GM21723 (cell line): ENCODE measurements at regions not wholly inside any gene's neighbourhood (a gene's known extent, or its start where the extent isn't known, plus 50 kb on each side); places are given as distances from the start of the nearest gene placed in this dataset.

Source experiments
- ATAC-seq: cut with Tn5 transposase; IDR thresholded peaks from one replicate; pipeline ENCODE4 v1.9.1; 2021; ENCODE audit warnings: mild to moderate bottlenecking, moderate library complexity; ENCODE audit not compliant: unreplicated experiment

GRCh38 chr18:8536231-8536630 is 73.0 kb upstream of the RAB12 start:
- ATAC-seq: no peak

DNA sequence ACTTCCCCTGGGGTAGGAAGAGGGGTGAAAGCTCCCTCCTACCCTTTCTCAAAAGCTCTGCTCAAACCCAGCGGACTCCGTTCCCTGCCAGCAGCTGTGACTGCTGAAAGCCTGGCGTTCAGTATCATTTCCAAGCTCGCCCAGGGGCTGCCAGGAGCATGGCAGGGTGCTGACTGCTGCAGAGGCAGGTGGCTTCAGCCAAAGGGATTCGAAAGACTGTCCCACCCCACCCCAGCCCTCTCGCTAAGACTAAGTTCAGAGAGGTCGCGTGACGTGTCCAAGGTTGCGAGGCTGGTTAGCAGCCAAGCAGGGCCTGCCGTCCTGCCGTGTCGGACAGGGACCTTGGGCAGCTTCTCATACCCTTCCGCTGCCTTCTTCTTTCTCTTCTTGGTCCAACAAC is 72.3 kb upstream of the RAB12 start:
- no peak for ATAC-seq

DNA sequence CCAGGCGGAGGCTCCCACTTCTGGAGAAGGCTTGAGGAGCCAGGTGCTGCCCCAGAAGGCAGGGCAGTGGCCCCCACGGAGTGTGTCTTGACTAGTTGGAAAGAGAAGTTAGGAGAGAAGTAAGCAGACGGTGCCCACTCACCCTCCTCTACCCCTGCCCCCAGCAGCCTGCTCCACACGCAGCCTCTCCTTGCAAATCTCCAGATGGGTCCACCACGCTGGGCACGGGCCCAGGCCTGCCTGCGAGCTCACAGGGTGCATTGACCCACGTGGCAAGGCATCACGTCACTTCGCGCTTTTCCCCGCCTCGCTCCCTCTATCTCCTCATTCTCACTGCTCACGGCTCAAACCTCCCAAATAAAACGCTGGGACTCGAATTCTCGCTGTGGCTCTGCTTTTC is 71.8 kb upstream of the RAB12 start:
- no peak for ATAC-seq

DNA sequence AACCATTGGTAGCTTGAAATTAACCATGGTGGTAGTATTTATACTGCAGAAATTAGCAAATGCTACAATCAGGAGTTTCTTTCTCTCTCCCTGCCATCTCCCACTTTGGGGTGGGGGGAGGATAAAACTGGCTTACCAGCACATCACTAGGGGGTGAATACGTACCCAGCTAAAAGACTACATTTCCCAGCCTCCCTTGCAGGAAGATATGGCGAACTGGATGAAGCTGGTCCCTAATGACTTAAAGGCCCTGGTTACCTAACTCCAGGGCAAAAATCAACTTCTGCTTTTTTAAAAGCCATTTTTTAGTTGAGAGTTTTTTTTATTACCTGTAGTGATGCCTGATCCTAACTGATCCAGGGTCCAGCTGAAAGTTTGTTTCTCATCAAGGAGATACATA is 70.3 kb upstream of the RAB12 start:
- ATAC-seq: no peak

- ATAC-seq: no peak
Measured at GRCh38 chr18:8546677-8547076, 62.6 kb upstream of the RAB12 start.

DNA sequence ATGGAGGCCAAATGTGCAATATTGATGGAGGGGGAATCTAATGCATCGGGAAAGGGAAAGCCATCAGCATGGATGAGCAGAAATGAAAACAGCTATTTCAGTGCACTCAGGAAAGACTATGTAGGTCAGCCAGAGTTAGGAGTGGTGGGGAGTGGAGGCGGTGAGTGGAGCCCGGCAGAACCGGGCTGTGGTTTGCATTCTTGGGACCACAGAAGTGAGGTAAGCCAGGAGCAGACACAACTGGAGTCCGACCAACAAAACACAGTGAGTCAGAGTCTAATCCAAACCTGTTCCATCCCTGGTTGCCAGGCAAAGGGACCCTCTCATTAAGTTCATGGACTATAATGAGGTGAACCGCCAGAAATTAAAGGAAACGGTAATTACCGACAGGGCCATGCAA is 61.1 kb upstream of the RAB12 start:
- ATAC-seq: no peak

GRCh38 chr18:8549254-8549757 is 59.9 kb upstream of the RAB12 start:
- ATAC-seq: no peak

DNA sequence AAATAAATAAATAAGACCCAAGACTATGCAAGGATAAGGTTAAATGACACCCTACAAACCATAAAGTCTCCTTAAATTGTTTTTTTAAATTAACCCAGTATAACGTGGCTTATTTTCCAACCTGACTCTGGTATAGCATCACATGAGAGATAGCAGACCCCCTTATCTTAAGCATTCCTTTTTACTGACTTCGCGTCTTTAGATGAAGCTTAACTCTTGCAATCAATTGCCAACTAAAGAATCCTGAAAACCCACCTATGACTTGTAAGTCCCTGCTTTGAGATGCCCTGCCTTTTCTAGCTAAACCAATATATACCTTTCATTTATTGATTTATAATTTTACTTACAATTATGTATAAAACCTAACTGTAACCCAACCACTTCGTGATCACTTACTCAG is 57.1 kb upstream of the RAB12 start:
- no peak for ATAC-seq

DNA sequence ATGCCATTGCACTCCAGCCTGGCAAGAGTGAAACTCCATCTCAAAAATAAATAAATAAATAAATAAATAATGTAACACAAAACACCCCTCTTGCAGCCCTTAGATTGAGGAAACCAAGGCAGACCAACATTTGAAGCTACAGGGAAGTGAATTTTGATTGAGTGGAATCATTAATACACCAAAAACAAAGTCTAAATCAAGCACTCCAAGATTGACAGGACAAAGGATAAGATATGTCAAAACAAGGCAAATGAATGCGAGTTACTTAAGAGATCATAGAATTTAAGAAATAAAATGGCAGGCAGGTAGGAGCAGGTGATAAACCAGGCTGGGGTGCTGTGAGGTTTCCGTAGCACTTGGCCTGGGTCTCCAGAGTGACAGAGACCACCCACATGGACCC is 54.9 kb upstream of the RAB12 start:
- no peak for ATAC-seq

- no peak for ATAC-seq
Measured at GRCh38 chr18:8556424-8556823, 52.8 kb upstream of the RAB12 start.
